Stimulated activated CD4-positive, alpha-beta T cell treated with anti-CD3 and anti-CD28 coated beads, Interleukin-15, amount 100 ng/mL, for 1 hour (primary cell): ENCODE measurements at regions not wholly inside any gene's neighbourhood (a gene's known extent, or its start where the extent isn't known, plus 50 kb on each side); places are given as distances from the start of the nearest gene placed in this dataset.
"Not testable (repeated sequence)": the region's sequence is repeated elsewhere in the genome, so short reads cannot be mapped to it uniquely, and the experiment has no call there.

Experiments
- DNase-seq, 2 donors: peaks; one replicate each; pipeline ENCODE4 v3.0.0-alpha.2; 2020; ENCODE audit warnings: low read depth in 1 of 2, low spot score in 1 of 2

GRCh38 chr5:136924490-136924889 is 559.1 kb upstream of the TRPC7 start:
- DNase-seq, result no peak

GRCh38 chr5:136910625-136911024 is 545.3 kb upstream of the TRPC7 start:
- no peak for DNase-seq

- DNase-seq, result no peak
Measured at GRCh38 chr5:136909906-136910305, 544.6 kb upstream of the TRPC7 start.

GRCh38 chr5:136907371-136907770 is 542.0 kb upstream of the TRPC7 start:
- no peak for DNase-seq

GRCh38 chr5:136906545-136906944 is 541.2 kb upstream of the TRPC7 start:
- no peak for DNase-seq

GRCh38 chr5:136905571-136905970 is 540.2 kb upstream of the TRPC7 start:
- DNase-seq, result no peak

- DNase-seq, result no peak
Measured at GRCh38 chr5:136894070-136894469, 528.7 kb upstream of the TRPC7 start.

GRCh38 chr5:136892000-136892399 is 526.7 kb upstream of the TRPC7 start:
- no peak for DNase-seq

GRCh38 chr5:136891175-136891972 is 526.0 kb upstream of the TRPC7 start:
- DNase-seq, result no peak

- DNase-seq, result no peak
Measured at GRCh38 chr5:136890431-136891148, 525.2 kb upstream of the TRPC7 start.

- DNase-seq, result no peak
Measured at GRCh38 chr5:136886608-136887007, 521.3 kb upstream of the TRPC7 start.

GRCh38 chr5:136864960-136865359 is 499.6 kb upstream of the TRPC7 start:
- DNase-seq, result no peak

- DNase-seq, result no peak
Measured at GRCh38 chr5:136856648-136857047, 491.3 kb upstream of the TRPC7 start.

- DNase-seq, result no peak
Measured at GRCh38 chr5:136853971-136854370, 488.6 kb upstream of the TRPC7 start.

- DNase-seq, result no peak
Measured at GRCh38 chr5:136840601-136841000, 475.3 kb upstream of the TRPC7 start.

- no peak for DNase-seq
Measured at GRCh38 chr5:136836093-136836492, 470.7 kb upstream of the TRPC7 start.

- no peak for DNase-seq
Measured at GRCh38 chr5:136820848-136821247, 455.5 kb upstream of the TRPC7 start.

GRCh38 chr5:136819526-136820302 is 454.4 kb upstream of the TRPC7 start:
- no peak for DNase-seq

GRCh38 chr5:136816327-136816726 is 451.0 kb upstream of the TRPC7 start:
- no peak for DNase-seq

- no peak for DNase-seq
Measured at GRCh38 chr5:136814619-136815378, 449.5 kb upstream of the TRPC7 start.

GRCh38 chr5:136812270-136812669 is 446.9 kb upstream of the TRPC7 start:
- not testable (repeated sequence) for DNase-seq
